A673 (cell line): ENCODE measurements at regions not wholly inside any gene's neighbourhood (a gene's known extent, or its start where the extent isn't known, plus 50 kb on each side); places are given as distances from the start of the nearest gene placed in this dataset.

Source experiments
- BruUV-seq: library from RNA; stranded (reverse); fragments of 400-500 nt; replicated peaks from 2 replicates; lab custom pipeline; 2021; lab: Mats Ljungman, UMichigan
- CTCF ChIA-PET: fragments of 300-600 bp; sonication (Branson Sonifier 250); formaldehyde crosslinking; loops from one replicate; lab custom pipeline; 2022; ENCODE audit warnings: antibody characterized with exemption; lab: Charles Lee
- POLR2A ChIA-PET: fragments of 300-600 bp; sonication (Branson Sonifier 250); formaldehyde crosslinking; loops from one replicate; lab custom pipeline; 2022; ENCODE audit warnings: antibody characterized with exemption; ENCODE audit not compliant: low non-redundant PET; lab: Charles Lee
- DNase-seq: peaks from one replicate; pipeline ENCODE4 v3.0.0-alpha.2; 2015; ENCODE audit warnings: low spot score
- H3K27ac ChIP-seq: fragments of 200-600 bp; sonication (generic); 2 replicates; pipeline ENCODE4 v1.5.1; 2016; ENCODE audit warnings: mixed run types, low read depth, mild to moderate bottlenecking, mixed read lengths, antibody characterized with exemption, low read length; ENCODE audit not compliant: poor library complexity, severe bottlenecking
- H3K27me3 ChIP-seq: fragments of 200-600 bp; sonication (generic); replicated peaks from 2 replicates; pipeline ENCODE4 v1.6.1; 2017; ENCODE audit warnings: mixed run types, low read depth, mild to moderate bottlenecking, mixed read lengths, antibody characterized with exemption, low read length; ENCODE audit not compliant: insufficient read depth, poor library complexity
- H3K36me3 ChIP-seq: fragments of 200-600 bp; sonication (generic); 2 replicates; pipeline ENCODE4 v1.6.1; 2016; ENCODE audit warnings: mixed run types, mild to moderate bottlenecking, mixed read lengths, antibody characterized with exemption, low read length; ENCODE audit not compliant: insufficient read depth, poor library complexity, severe bottlenecking
- H3K4me1 ChIP-seq: fragments of 200-600 bp; sonication (generic); 2 replicates; pipeline ENCODE4 v1.6.1; 2017; ENCODE audit warnings: mixed run types, mild to moderate bottlenecking, mixed read lengths, antibody characterized with exemption, low read length; ENCODE audit not compliant: insufficient read depth, poor library complexity, severe bottlenecking
- H3K4me3 ChIP-seq: fragments of 200-600 bp; sonication (generic); 2 replicates; pipeline ENCODE4 v1.5.1; 2016; ENCODE audit warnings: low read depth, mixed run types, mild to moderate bottlenecking, mixed read lengths, low read length; ENCODE audit not compliant: poor library complexity, severe bottlenecking
- H3K9me3 ChIP-seq: fragments of 200-600 bp; sonication (generic); 2 replicates; pipeline ENCODE4 v1.6.1; 2016; ENCODE audit warnings: mixed run types, low read depth, mild to moderate bottlenecking, mixed read lengths, antibody characterized with exemption, low read length; ENCODE audit not compliant: poor library complexity, severe bottlenecking
- EZH2 ChIP-seq: fragments of 200-600 bp; sonication (generic); IDR thresholded peaks from 2 replicates; pipeline ENCODE4 v1.6.1; 2017; ENCODE audit warnings: borderline replicate concordance, low read depth, mild to moderate bottlenecking, mixed read lengths, antibody characterized with exemption, low read length; ENCODE audit not compliant: poor library complexity, severe bottlenecking
- intact Hi-C: fragments of 100-400 bp; cut with micrococcal nuclease; formaldehyde crosslinking; loops from one replicate; pipeline ENCODE4 v1.10.0; 2022; ENCODE audit not compliant: unreplicated experiment
- TF ChIP-seq, protein P1 (sequence below): fragments of 300-800, 200-600 bp; sonication (generic); conservative IDR thresholded peaks from 2 replicates; pipeline ENCODE4 v1.5.1; 2017; ENCODE audit warnings: low read depth, mild to moderate bottlenecking, antibody characterized with exemption, low read length, moderate library complexity, mixed read lengths

DNA sequence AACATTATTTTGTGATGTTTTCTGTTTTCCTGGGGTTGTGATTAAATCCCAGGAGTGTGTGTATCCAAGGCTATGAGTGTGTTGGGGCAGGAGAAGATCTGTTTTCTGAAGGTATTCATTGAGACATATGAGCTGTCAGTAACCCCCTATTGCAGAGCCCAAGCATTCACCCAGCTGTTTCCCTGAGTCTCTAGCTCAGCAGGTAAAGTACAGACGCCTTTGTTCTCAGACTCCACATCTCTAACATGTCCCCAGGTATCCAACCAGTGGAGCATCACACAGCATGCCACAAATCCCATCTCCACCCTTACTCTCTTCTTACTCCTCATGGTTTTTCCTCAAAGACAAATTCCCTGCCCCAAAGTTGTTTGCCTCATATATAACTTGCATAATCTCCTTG lies 213.6 kb downstream of the PCDH20 start:
- ChIA-PET POLR2A (no interaction called here), CTCF (no interaction called here)
- no peak for DNase-seq
- Histone ChIP-seq H3K4me3 (no peak overlapping the region), H3K27ac (no peak overlapping the region), H3K36me3 (no peaks in the 10 kb centered on the region), H3K27me3 (no peaks in the 10 kb centered on the region), H3K9me3 (no peaks in the 10 kb centered on the region), H3K4me1 (no peaks in the 10 kb centered on the region)
- intact Hi-C loops, result no loop called here
- TF ChIP-seq, protein P1, sequence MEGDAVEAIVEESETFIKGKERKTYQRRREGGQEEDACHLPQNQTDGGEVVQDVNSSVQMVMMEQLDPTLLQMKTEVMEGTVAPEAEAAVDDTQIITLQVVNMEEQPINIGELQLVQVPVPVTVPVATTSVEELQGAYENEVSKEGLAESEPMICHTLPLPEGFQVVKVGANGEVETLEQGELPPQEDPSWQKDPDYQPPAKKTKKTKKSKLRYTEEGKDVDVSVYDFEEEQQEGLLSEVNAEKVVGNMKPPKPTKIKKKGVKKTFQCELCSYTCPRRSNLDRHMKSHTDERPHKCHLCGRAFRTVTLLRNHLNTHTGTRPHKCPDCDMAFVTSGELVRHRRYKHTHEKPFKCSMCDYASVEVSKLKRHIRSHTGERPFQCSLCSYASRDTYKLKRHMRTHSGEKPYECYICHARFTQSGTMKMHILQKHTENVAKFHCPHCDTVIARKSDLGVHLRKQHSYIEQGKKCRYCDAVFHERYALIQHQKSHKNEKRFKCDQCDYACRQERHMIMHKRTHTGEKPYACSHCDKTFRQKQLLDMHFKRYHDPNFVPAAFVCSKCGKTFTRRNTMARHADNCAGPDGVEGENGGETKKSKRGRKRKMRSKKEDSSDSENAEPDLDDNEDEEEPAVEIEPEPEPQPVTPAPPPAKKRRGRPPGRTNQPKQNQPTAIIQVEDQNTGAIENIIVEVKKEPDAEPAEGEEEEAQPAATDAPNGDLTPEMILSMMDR, result no peak
- no peak for TF ChIP-seq EZH2
- no TSS peak for BruUV-seq

DNA sequence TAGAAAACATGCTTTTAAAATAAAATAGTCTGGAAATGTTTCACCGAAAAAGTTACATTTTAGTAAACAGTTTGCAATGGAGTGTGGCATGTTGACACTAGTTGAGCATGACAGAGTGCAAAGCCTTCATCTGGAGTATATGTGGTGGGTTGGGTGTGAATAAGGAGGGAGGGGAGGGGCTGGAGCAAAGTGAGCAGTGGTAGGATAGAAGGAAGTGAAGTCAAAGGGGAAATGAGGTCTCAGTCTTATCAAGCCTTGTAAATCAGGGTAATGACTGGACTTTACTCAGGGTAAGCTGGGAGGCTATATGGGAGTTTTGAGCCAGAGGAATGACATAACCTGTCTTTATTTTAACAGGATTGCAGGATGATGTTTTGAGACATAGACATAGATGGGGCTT lies 222.8 kb downstream of the PCDH20 start:
- no peak for DNase-seq
- H3K4me1 ChIP-seq, result no peaks in the 10 kb centered on the region
- POLR2A ChIA-PET, result no interaction called here
- intact Hi-C loops, result no loop called here
- H3K4me3 ChIP-seq, result no peak overlapping the region
- H3K27ac ChIP-seq, result no peak overlapping the region
- H3K9me3 ChIP-seq, result no peaks in the 10 kb centered on the region
- no peaks in the 10 kb centered on the region for H3K36me3 ChIP-seq
- no peak for TF ChIP-seq EZH2
- TF ChIP-seq, protein P1, result no peak
- CTCF ChIA-PET, result no interaction called here
- no TSS peak for BruUV-seq
- no peaks in the 10 kb centered on the region for H3K27me3 ChIP-seq

DNA sequence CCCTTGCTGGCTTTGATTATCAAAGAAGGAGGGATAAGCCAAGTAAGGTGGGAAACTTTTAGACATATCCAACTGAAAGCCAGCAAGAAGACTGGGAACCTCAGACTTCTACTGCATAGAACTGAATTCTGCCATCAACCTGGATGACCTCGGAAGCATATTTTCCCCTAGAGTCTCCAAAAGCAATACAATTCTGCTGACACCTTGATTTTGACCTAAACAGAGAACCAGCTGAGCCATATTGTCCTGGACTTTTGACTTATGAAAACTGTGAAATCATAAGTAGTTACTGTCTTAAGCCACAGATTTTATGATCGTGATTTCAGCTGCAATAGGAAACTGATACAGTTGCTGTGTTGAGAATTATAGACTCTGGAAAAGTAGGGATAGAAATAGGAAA lies 227.6 kb downstream of the PCDH20 start:
- TF ChIP-seq, protein P1, result no peak
- TF ChIP-seq EZH2, result no peak
- intact Hi-C loops, result no loop called here
- ChIA-PET POLR2A (no interaction called here), CTCF (no interaction called here)
- no peaks in the 10 kb centered on the region for H3K4me1 ChIP-seq
- H3K4me3 ChIP-seq, result no peak overlapping the region
- H3K9me3 ChIP-seq, result no peaks in the 10 kb centered on the region
- BruUV-seq, result no TSS peak
- H3K36me3 ChIP-seq, result no peaks in the 10 kb centered on the region
- no peak overlapping the region for H3K27ac ChIP-seq
- no peaks in the 10 kb centered on the region for H3K27me3 ChIP-seq
- no peak for DNase-seq
